Vagina (tissue), 2 donors: ENCODE measurements at regions not wholly inside any gene's neighbourhood (a gene's known extent, or its start where the extent isn't known, plus 50 kb on each side); places are given as distances from the start of the nearest gene placed in this dataset.

Experiments
- DNase-seq, 2 donors: peaks; one replicate each; pipeline ENCODE4 v3.0.0-alpha.2; 2017; ENCODE audit errors: extremely low spot score in 2 of 2
- H3K27ac ChIP-seq: fragments of 200-600 bp; sonication (generic); one replicate; pipeline ENCODE4 v1.5.1; 2019
- H3K27me3 ChIP-seq: fragments of 200-600 bp; sonication (generic); one replicate; pipeline ENCODE4 v1.5.1; 2019
- H3K36me3 ChIP-seq, 2 donors: fragments of 200-600 bp; sonication (generic); one replicate each; pipeline ENCODE4 v1.5.1; 2017 to 2019
- H3K4me1 ChIP-seq: fragments of 200-600 bp; sonication (generic); one replicate; pipeline ENCODE4 v1.5.1; 2019
- H3K4me3 ChIP-seq, 2 donors: fragments of 200-600 bp; sonication (generic); 1 replicate in 1 of 2; 2 replicates in 1 of 2; pipeline ENCODE4 v1.5.1; 2016 to 2019
- H3K9me3 ChIP-seq: fragments of 200-600 bp; sonication (generic); one replicate; pipeline ENCODE4 v1.5.1; 2019
- CTCF ChIP-seq, 3 experiments: fragments of 450-650 bp in 2 of 3; fragments of 200-600 bp in 1 of 3; sonication (generic) in 1 of 3; IDR thresholded peaks; one replicate each; pipeline ENCODE4 v1.5.1; 2017 to 2019; ENCODE audit warnings: antibody characterized with exemption in 3 of 3, mild to moderate bottlenecking in 2 of 3, moderate library complexity in 2 of 3
- POLR2A ChIP-seq, 2 donors: fragments of 450-650 bp; IDR thresholded peaks; one replicate each; pipeline ENCODE4 v1.6.1; 2017; ENCODE audit warnings: antibody characterized with exemption in 2 of 2, mild to moderate bottlenecking in 2 of 2, moderate library complexity in 2 of 2
- POLR2AphosphoS5 ChIP-seq, 2 donors: sonication (generic); formaldehyde crosslinking; IDR thresholded peaks; one replicate each; pipeline ENCODE4 v1.9.0; 2017; ENCODE audit warnings: antibody characterized with exemption in 2 of 2, mild to moderate bottlenecking in 2 of 2, low read depth in 1 of 2; ENCODE audit not compliant: insufficient read depth in 1 of 2
- intact Hi-C: fragments of 100-400 bp; cut with DNase I; formaldehyde crosslinking; loops from one replicate; pipeline ENCODE4 v1.15.1; 2023

- Histone ChIP-seq H3K9me3 (no peaks in the 10 kb centered on the region), H3K4me3 (no peak overlapping the region), H3K36me3 (no peaks in the 10 kb centered on the region), H3K4me1 (no peaks in the 10 kb centered on the region), H3K27me3 (no peaks in the 10 kb centered on the region), H3K27ac (no peak overlapping the region)
- no peak for DNase-seq
- TF ChIP-seq CTCF (IDR thresholded peaks at IDR 0.05): no peak
- TF ChIP-seq POLR2AphosphoS5 (IDR thresholded peaks at IDR 0.05; ENCODE audit: insufficient read depth in 1 of 2, low read depth in 1 of 2): no peak
- TF ChIP-seq POLR2A (IDR thresholded peaks at IDR 0.05): no peak
- intact Hi-C loops: no loop called here
These were observed 391.3 kb downstream of the NR2F1-AS1 start for GRCh38 chr5:93189707-93190120.

GRCh38 chr5:93188876-93189485 is 392.0 kb downstream of the NR2F1-AS1 start:
- H3K36me3 ChIP-seq: no peaks in the 10 kb centered on the region
- TF ChIP-seq CTCF (IDR thresholded peaks at IDR 0.05) (no peak), POLR2AphosphoS5 (IDR thresholded peaks at IDR 0.05; ENCODE audit: insufficient read depth in 1 of 2, low read depth in 1 of 2) (no peak), POLR2A (IDR thresholded peaks at IDR 0.05) (no peak)
- no peaks in the 10 kb centered on the region for H3K9me3 ChIP-seq
- DNase-seq: no peak
- no peaks in the 10 kb centered on the region for H3K4me1 ChIP-seq
- no peak overlapping the region for H3K27ac ChIP-seq
- intact Hi-C loops: no loop called here
- H3K27me3 ChIP-seq: no peaks in the 10 kb centered on the region
- no peak overlapping the region for H3K4me3 ChIP-seq

- Histone ChIP-seq H3K27me3 (no peaks in the 10 kb centered on the region), H3K4me3 (no peak overlapping the region), H3K27ac (no peak overlapping the region), H3K9me3 (no peaks in the 10 kb centered on the region), H3K4me1 (no peaks in the 10 kb centered on the region), H3K36me3 (no peaks in the 10 kb centered on the region)
- intact Hi-C loops: no loop called here
- no peak for DNase-seq
- TF ChIP-seq POLR2AphosphoS5 (IDR thresholded peaks at IDR 0.05; ENCODE audit: insufficient read depth in 1 of 2, low read depth in 1 of 2) (no peak), POLR2A (IDR thresholded peaks at IDR 0.05) (no peak), CTCF (IDR thresholded peaks at IDR 0.05) (no peak)
These were observed 394.8 kb downstream of the NR2F1-AS1 start for GRCh38 chr5:93186076-93186682.

GRCh38 chr5:93184041-93184440 is 397.0 kb downstream of the NR2F1-AS1 start:
- Histone ChIP-seq H3K27me3 (no peaks in the 10 kb centered on the region), H3K27ac (no peak overlapping the region), H3K4me1 (no peaks in the 10 kb centered on the region), H3K4me3 (no peak overlapping the region), H3K9me3 (no peaks in the 10 kb centered on the region), H3K36me3 (no peaks in the 10 kb centered on the region)
- DNase-seq: no peak
- TF ChIP-seq CTCF (IDR thresholded peaks at IDR 0.05) (no peak), POLR2AphosphoS5 (IDR thresholded peaks at IDR 0.05; ENCODE audit: insufficient read depth in 1 of 2, low read depth in 1 of 2) (no peak), POLR2A (IDR thresholded peaks at IDR 0.05) (no peak)
- intact Hi-C loops: no loop called here

- Histone ChIP-seq H3K27ac (no peak overlapping the region), H3K9me3 (no peaks in the 10 kb centered on the region), H3K4me3 (no peak overlapping the region), H3K4me1 (no peaks in the 10 kb centered on the region), H3K27me3 (no peaks in the 10 kb centered on the region), H3K36me3 (no peaks in the 10 kb centered on the region)
- TF ChIP-seq CTCF (IDR thresholded peaks at IDR 0.05): no peak
- DNase-seq: no peak
- intact Hi-C loops: no loop called here
These were observed 401.6 kb downstream of the NR2F1-AS1 start for GRCh38 chr5:93179466-93179865.
